ENCODE measurements at regions not wholly inside any gene's neighbourhood (a gene's known extent, or its start where the extent isn't known, plus 50 kb on each side); places are given as distances from the start of the nearest gene placed in this dataset.
A peak's percentile ranks its signal among the peaks of the same experiment; 100 is the strongest.
"Not testable (repeated sequence)": the region's sequence is repeated elsewhere in the genome, so short reads cannot be mapped to it uniquely, and the experiment has no call there.

GRCh38 chr3:109918740-109919139 lies 581.4 kb upstream of the DPPA4 start:
- DNase-seq = no peak

- no peak for DNase-seq
Observed at GRCh38 chr3:109920749-109921148, 583.4 kb upstream of the DPPA4 start.

GRCh38 chr3:109921509-109921908 lies 584.2 kb upstream of the DPPA4 start:
- no peak for DNase-seq

- no peak for DNase-seq
Observed at GRCh38 chr3:109922856-109923255, 585.5 kb upstream of the DPPA4 start.

- no peak for DNase-seq
Observed at GRCh38 chr3:109923431-109923830, 586.1 kb upstream of the DPPA4 start.

GRCh38 chr3:109924196-109924595 lies 586.9 kb upstream of the DPPA4 start:
- no peak for DNase-seq

GRCh38 chr3:109926376-109926775 lies 589.0 kb upstream of the DPPA4 start:
- DNase-seq = no peak

- no peak for DNase-seq
Observed at GRCh38 chr3:109927161-109927560, 589.8 kb upstream of the DPPA4 start.

- no peak for DNase-seq
Observed at GRCh38 chr3:109927726-109928125, 590.4 kb upstream of the DPPA4 start.

- no peak for DNase-seq
Observed at GRCh38 chr3:109930582-109930981, 593.2 kb upstream of the DPPA4 start.

GRCh38 chr3:109933576-109933975 lies 596.2 kb upstream of the DPPA4 start:
- no peak for DNase-seq

- no peak for DNase-seq
Observed at GRCh38 chr3:109939817-109940216, 602.5 kb upstream of the DPPA4 start.

- DNase-seq = no peak
Observed at GRCh38 chr3:109943181-109943580, 605.8 kb upstream of the DPPA4 start.

- no peak for DNase-seq
Observed at GRCh38 chr3:109944836-109945235, 607.5 kb upstream of the DPPA4 start.

- no peak for DNase-seq
Observed at GRCh38 chr3:109952924-109953323, 615.6 kb upstream of the DPPA4 start.

GRCh38 chr3:109963831-109964230 lies 626.5 kb upstream of the DPPA4 start:
- DNase-seq = peak; percentile 56

- DNase-seq = no peak
Observed at GRCh38 chr3:109973733-109974132, 636.4 kb upstream of the DPPA4 start.

GRCh38 chr3:109977897-109978296 lies 640.6 kb upstream of the DPPA4 start:
- no peak for DNase-seq

- no peak for DNase-seq
Observed at GRCh38 chr3:109982201-109982600, 644.9 kb upstream of the DPPA4 start.

- DNase-seq = no peak
Observed at GRCh38 chr3:109984976-109985375, 647.6 kb upstream of the DPPA4 start.

GRCh38 chr3:109985943-109986555 lies 648.7 kb upstream of the DPPA4 start:
- no peak for DNase-seq

GRCh38 chr3:109994853-109995252 lies 657.5 kb upstream of the DPPA4 start:
- DNase-seq = no peak

- DNase-seq = no peak
Observed at GRCh38 chr3:109995377-109995776, 658.0 kb upstream of the DPPA4 start.

- not testable (repeated sequence) for DNase-seq
Observed at GRCh38 chr3:110001905-110002304, 664.6 kb upstream of the DPPA4 start.

- DNase-seq = no peak
Observed at GRCh38 chr3:110006913-110007312, 669.6 kb upstream of the DPPA4 start.
